ENCODE measurements at regions not wholly inside any gene's neighbourhood (a gene's known extent, or its start where the extent isn't known, plus 50 kb on each side); places are given as distances from the start of the nearest gene placed in this dataset.

GRCh38 chr12:116687888-116688287, 50.0 kb downstream of the SPRING1 start:
- no peaks in the 10 kb centered on the region for H3K9me3 ChIP-seq (ENCODE audit: control insufficient read depth, insufficient read depth, low read depth, low read length)
- no peak overlapping the region for H2AFZ ChIP-seq (ENCODE audit: low read length)
- no peak overlapping the region for H3K4me3 ChIP-seq (replicated peaks in 1 of 4; ENCODE audit: control extremely low read depth in 1 of 4, insufficient read depth in 1 of 4, low read depth in 3 of 4, low read length in 4 of 4)
- no peaks in the 10 kb centered on the region for H3K36me3 ChIP-seq (ENCODE audit: control insufficient read depth, insufficient read depth, low read length)
- H3K27ac ChIP-seq (ENCODE audit: insufficient read depth, low read length) = no peak overlapping the region
- H3K4me1 ChIP-seq (ENCODE audit: control insufficient read depth, extremely low read depth, insufficient read depth, low read length) = no peaks in the 10 kb centered on the region
- H3K27me3 ChIP-seq (ENCODE audit: control insufficient read depth, insufficient read depth, low read length) = peaks cover 4% of the 10 kb centered on the region
- peak in 1 of 2 donors; percentile 5 for DNase-seq (ENCODE audit: low read depth in 2 of 2)
- H3K4me2 ChIP-seq (ENCODE audit: extremely low read depth, insufficient read depth, low read length) = no peak overlapping the region
- H3K79me2 ChIP-seq (ENCODE audit: control insufficient read depth, insufficient read depth, low read length) = no peaks in the 10 kb centered on the region
- TF ChIP-seq CTCF (conservative IDR thresholded peaks at IDR 0.05 in 1 of 2, IDR thresholded peaks at IDR 0.05 in 1 of 2; ENCODE audit: low read depth in 1 of 2, low read length in 2 of 2) (peak; percentile 26 to 37), EZH2 (IDR thresholded peaks at IDR 0.05; ENCODE audit: low read length, missing control alignments) (no peak)
- H3K9ac ChIP-seq (ENCODE audit: insufficient read depth, low read length) = no peak overlapping the region
- H4K20me1 ChIP-seq (ENCODE audit: control insufficient read depth, extremely low read depth, insufficient read depth, low read length) = no peaks in the 10 kb centered on the region

- Histone ChIP-seq H3K4me2 (ENCODE audit: extremely low read depth, insufficient read depth, low read length) (no peak overlapping the region), H3K4me3 (replicated peaks in 1 of 4; ENCODE audit: control extremely low read depth in 1 of 4, insufficient read depth in 1 of 4, low read depth in 3 of 4, low read length in 4 of 4) (no peak overlapping the region), H3K27ac (ENCODE audit: insufficient read depth, low read length) (no peak overlapping the region), H3K79me2 (ENCODE audit: control insufficient read depth, insufficient read depth, low read length) (no peaks in the 10 kb centered on the region), H3K9me3 (ENCODE audit: control insufficient read depth, insufficient read depth, low read depth, low read length) (no peaks in the 10 kb centered on the region), H3K27me3 (ENCODE audit: control insufficient read depth, insufficient read depth, low read length) (peaks cover 4% of the 10 kb centered on the region), H3K9ac (ENCODE audit: insufficient read depth, low read length) (no peak overlapping the region), H3K4me1 (ENCODE audit: control insufficient read depth, extremely low read depth, insufficient read depth, low read length) (no peaks in the 10 kb centered on the region), H3K36me3 (ENCODE audit: control insufficient read depth, insufficient read depth, low read length) (no peaks in the 10 kb centered on the region), H2AFZ (ENCODE audit: low read length) (no peak overlapping the region), H4K20me1 (ENCODE audit: control insufficient read depth, extremely low read depth, insufficient read depth, low read length) (no peaks in the 10 kb centered on the region)
- DNase-seq (ENCODE audit: low read depth in 2 of 2) = no peak
- TF ChIP-seq CTCF (conservative IDR thresholded peaks at IDR 0.05 in 1 of 2, IDR thresholded peaks at IDR 0.05 in 1 of 2; ENCODE audit: low read depth in 1 of 2, low read length in 2 of 2) (no peak), EZH2 (IDR thresholded peaks at IDR 0.05; ENCODE audit: low read length, missing control alignments) (no peak)
These were observed 53.0 kb downstream of the SPRING1 start for GRCh38 chr12:116684891-116685290.

- no peaks in the 10 kb centered on the region for H3K27me3 ChIP-seq (ENCODE audit: control insufficient read depth, insufficient read depth, low read length)
- no peak overlapping the region for H3K9ac ChIP-seq (ENCODE audit: insufficient read depth, low read length)
- TF ChIP-seq EZH2 (IDR thresholded peaks at IDR 0.05; ENCODE audit: low read length, missing control alignments) (no peak), CTCF (conservative IDR thresholded peaks at IDR 0.05 in 1 of 2, IDR thresholded peaks at IDR 0.05 in 1 of 2; ENCODE audit: low read depth in 1 of 2, low read length in 2 of 2) (no peak)
- no peaks in the 10 kb centered on the region for H4K20me1 ChIP-seq (ENCODE audit: control insufficient read depth, extremely low read depth, insufficient read depth, low read length)
- H3K4me1 ChIP-seq (ENCODE audit: control insufficient read depth, extremely low read depth, insufficient read depth, low read length) = no peaks in the 10 kb centered on the region
- no peak for DNase-seq (ENCODE audit: low read depth in 2 of 2)
- no peaks in the 10 kb centered on the region for H3K9me3 ChIP-seq (ENCODE audit: control insufficient read depth, insufficient read depth, low read depth, low read length)
- no peaks in the 10 kb centered on the region for H3K79me2 ChIP-seq (ENCODE audit: control insufficient read depth, insufficient read depth, low read length)
- H3K4me3 ChIP-seq (replicated peaks in 1 of 4; ENCODE audit: control extremely low read depth in 1 of 4, insufficient read depth in 1 of 4, low read depth in 3 of 4, low read length in 4 of 4) = no peak overlapping the region
- H3K4me2 ChIP-seq (ENCODE audit: extremely low read depth, insufficient read depth, low read length) = no peak overlapping the region
- no peak overlapping the region for H2AFZ ChIP-seq (ENCODE audit: low read length)
- no peak overlapping the region for H3K27ac ChIP-seq (ENCODE audit: insufficient read depth, low read length)
- no peaks in the 10 kb centered on the region for H3K36me3 ChIP-seq (ENCODE audit: control insufficient read depth, insufficient read depth, low read length)
These were observed 60.6 kb downstream of the SPRING1 start for GRCh38 chr12:116677202-116677661.

All from fibroblast of lung (primary cell).